Lower leg skin (tissue), 3 donors: ENCODE measurements at regions not wholly inside any gene's neighbourhood (a gene's known extent, or its start where the extent isn't known, plus 50 kb on each side); places are given as distances from the start of the nearest gene placed in this dataset.

Experiments used
- POLR2A ChIP-seq, 2 donors: fragments of 450-650 bp; IDR thresholded peaks; one replicate each; pipeline ENCODE4 v1.6.1; 2016 to 2017; ENCODE audit warnings: antibody characterized with exemption in 2 of 2, mild to moderate bottlenecking in 1 of 2, moderate library complexity in 1 of 2
- TF ChIP-seq, protein P1 (sequence below), 3 donors: fragments of 450-650 bp; IDR thresholded peaks; one replicate each; pipeline ENCODE4 v1.5.1; 2016; ENCODE audit warnings: antibody characterized with exemption in 3 of 3, mild to moderate bottlenecking in 3 of 3, moderate library complexity in 2 of 3

DNA sequence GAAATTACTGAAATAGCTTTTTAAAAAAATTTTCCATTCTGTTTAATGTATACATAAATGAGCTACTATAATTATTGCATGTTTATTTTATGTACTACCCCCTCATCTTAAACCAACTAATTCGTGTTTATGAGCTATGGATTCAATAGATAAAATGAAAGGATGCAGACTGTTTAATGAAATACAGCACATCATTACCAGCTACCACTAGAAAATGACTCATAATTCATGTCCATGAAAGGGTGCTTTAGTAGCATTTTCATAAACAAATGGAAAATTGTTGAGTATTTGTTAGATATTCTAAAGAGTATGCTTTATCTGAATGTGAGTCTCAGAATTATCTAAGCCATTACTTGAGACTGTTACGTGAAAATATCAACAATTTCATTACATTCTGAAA is 1590.1 kb downstream of the HACE1 start:
- no peak for TF ChIP-seq POLR2A (IDR thresholded peaks at IDR 0.05)
- TF ChIP-seq, protein P1, sequence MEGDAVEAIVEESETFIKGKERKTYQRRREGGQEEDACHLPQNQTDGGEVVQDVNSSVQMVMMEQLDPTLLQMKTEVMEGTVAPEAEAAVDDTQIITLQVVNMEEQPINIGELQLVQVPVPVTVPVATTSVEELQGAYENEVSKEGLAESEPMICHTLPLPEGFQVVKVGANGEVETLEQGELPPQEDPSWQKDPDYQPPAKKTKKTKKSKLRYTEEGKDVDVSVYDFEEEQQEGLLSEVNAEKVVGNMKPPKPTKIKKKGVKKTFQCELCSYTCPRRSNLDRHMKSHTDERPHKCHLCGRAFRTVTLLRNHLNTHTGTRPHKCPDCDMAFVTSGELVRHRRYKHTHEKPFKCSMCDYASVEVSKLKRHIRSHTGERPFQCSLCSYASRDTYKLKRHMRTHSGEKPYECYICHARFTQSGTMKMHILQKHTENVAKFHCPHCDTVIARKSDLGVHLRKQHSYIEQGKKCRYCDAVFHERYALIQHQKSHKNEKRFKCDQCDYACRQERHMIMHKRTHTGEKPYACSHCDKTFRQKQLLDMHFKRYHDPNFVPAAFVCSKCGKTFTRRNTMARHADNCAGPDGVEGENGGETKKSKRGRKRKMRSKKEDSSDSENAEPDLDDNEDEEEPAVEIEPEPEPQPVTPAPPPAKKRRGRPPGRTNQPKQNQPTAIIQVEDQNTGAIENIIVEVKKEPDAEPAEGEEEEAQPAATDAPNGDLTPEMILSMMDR (IDR thresholded peaks at IDR 0.05), result no peak
